ENCODE measurements at regions not wholly inside any gene's neighbourhood (a gene's known extent, or its start where the extent isn't known, plus 50 kb on each side); places are given as distances from the start of the nearest gene placed in this dataset.

DNA sequence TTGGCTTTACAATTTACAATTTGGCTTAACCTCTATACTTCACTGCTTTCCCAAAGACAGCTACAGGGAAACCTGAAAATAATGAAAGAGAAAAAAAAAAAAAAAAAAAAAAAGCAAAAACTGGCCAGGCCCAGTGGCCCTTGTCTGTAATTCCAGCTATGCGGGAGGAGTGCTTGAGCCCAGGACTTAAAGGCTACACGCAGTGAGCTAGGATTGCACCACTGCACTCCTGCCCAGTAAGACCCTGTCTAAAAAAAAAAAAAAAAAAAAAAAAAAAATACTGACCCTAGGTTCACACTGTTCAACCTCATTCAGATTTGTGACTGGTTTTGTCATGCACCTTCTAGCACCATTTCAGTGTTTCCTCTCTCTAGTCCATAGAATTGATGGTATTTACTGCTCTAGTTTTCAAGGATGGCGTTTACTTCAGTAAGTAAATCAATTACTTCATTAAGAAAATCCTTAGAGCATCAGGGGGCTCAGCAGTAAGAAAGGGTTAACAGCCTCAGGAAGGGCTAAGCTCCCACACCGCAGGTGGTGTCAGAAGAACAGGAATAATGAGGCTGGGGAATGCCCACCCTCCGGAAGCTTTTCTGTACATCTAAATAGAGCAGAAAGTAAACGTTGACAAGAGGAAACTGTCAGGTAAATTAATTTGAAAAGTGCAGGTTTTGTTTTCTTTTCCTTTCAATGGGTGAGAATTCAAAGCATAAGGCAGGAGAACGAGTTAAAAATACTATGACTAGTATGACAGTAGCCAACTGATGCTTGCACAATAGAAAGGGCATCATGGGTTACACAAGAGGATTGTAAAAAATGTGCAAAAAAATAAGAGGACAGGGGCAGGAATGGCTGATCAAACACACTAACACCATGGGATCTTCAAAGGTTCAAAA lies 115.0 kb upstream of the MDM1 start:
- Mint-ChIP-seq H3K4me1 (peaks cover 24 to 71% (median 43%) of the 10 kb centered on the region in 3 donors), H3K27me3 (no peaks in the 10 kb centered on the region), H3K36me3 (peaks cover 5 to 6% of the 10 kb centered on the region in 2 donors), H3K9me3 (peaks cover 5 to 13% (median 5%) of the 10 kb centered on the region in 7 donors), H3K27ac (peak overlapping the region in 3 of 6 donors; percentile 12 to 27 (median 18)), H3K4me3 (peak overlapping the region in 4 of 8 donors; percentile 9 to 68 (median 48))
- no peak for DNase-seq
- ATAC-seq (ENCODE audit: low read depth in 2 of 2): no peak

DNA sequence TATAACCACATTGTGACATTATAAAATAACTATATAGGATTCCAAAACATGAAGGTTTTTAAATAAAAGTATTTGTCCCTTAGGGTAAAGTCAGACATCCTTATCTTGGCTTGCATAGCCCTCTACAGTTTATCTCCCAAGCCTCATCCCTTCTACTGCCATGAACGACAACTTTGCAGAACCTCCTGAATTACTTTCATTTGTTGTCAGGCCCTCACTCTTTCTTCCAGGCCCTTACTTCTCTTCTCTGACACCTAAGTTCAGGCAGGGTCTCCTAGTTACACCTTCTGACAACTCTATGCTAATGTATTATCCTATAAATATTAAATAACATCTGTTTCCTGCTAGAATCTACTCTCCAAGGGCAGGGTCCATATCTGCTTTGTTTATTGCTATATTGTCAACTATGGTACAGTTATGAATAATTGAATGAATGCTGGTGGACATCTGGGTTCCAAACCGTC lies 115.7 kb upstream of the MDM1 start:
- Mint-ChIP-seq H3K4me3 (peak overlapping the region in 2 of 8 donors; percentile 68 to 77), H3K27me3 (no peaks in the 10 kb centered on the region), H3K9me3 (peaks cover 5 to 13% (median 5%) of the 10 kb centered on the region in 7 donors), H3K27ac (peak overlapping the region in 4 of 6 donors; percentile 12 to 70 (median 54)), H3K36me3 (peaks cover 5 to 6% of the 10 kb centered on the region in 2 donors), H3K4me1 (peaks cover 27 to 78% (median 49%) of the 10 kb centered on the region in 3 donors)
- DNase-seq: no peak
- ATAC-seq (ENCODE audit: low read depth in 2 of 2): no peak

DNA sequence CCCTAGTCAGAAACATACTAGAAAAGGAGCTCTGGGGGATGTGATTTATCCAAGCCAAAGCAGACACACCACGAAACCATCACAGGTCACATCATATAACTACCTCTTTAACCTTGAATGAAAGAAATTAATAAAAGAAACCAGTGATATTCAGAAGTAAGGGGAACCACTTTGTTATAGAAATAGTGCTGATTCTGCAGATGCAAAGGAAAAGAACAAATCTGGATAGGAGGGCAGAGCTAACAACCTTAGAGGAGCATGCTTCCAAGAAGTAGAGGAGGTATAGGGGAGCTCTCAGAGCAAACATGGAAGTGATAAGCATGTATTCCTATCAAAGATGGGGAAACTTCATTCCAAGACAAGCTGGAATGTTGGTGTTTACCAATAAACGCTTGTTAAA lies 117.0 kb upstream of the MDM1 start:
- no peak for ATAC-seq (ENCODE audit: low read depth in 2 of 2)
- peaks cover 31 to 84% (median 56%) of the 10 kb centered on the region in 3 donors for H3K4me1 Mint-ChIP-seq
- H3K4me3 Mint-ChIP-seq: peak overlapping the region in 2 of 8 donors; percentile 21 to 37
- no peak for DNase-seq
- H3K36me3 Mint-ChIP-seq: no peaks in the 10 kb centered on the region
- peaks cover 0 to 3% (median 0%) of the 10 kb centered on the region in 7 donors for H3K9me3 Mint-ChIP-seq
- H3K27me3 Mint-ChIP-seq: no peaks in the 10 kb centered on the region
- H3K27ac Mint-ChIP-seq: peak overlapping the region in 3 of 6 donors; percentile 4 to 89 (median 35)

DNA sequence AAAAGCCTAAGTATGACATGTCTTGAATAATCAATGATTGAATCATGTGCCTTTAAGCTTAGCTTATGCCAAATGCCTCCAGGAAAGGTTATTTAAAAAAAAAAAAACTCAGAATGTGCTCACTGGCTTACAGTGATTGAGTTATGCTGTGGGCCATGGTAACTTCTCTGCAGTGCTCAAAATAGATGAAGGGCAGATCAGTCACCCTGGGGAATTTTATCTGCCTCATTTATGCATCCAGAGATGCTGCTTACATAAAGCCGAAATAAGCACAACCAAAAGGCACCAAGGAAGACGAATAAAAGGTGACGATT lies 118.7 kb upstream of the MDM1 start:
- H3K36me3 Mint-ChIP-seq: no peaks in the 10 kb centered on the region
- peak overlapping the region; percentile 48 to 95 (median 82) for H3K4me3 Mint-ChIP-seq
- peaks cover 0 to 5% (median 0%) of the 10 kb centered on the region in 7 donors for H3K9me3 Mint-ChIP-seq
- ATAC-seq (ENCODE audit: low read depth in 2 of 2): peak; percentile 27 to 39
- H3K27ac Mint-ChIP-seq: peak overlapping the region in 5 of 6 donors; percentile 44 to 93 (median 88)
- H3K27me3 Mint-ChIP-seq: no peaks in the 10 kb centered on the region
- peaks cover 44 to 97% (median 72%) of the 10 kb centered on the region in 3 donors for H3K4me1 Mint-ChIP-seq
- no peak for DNase-seq

DNA sequence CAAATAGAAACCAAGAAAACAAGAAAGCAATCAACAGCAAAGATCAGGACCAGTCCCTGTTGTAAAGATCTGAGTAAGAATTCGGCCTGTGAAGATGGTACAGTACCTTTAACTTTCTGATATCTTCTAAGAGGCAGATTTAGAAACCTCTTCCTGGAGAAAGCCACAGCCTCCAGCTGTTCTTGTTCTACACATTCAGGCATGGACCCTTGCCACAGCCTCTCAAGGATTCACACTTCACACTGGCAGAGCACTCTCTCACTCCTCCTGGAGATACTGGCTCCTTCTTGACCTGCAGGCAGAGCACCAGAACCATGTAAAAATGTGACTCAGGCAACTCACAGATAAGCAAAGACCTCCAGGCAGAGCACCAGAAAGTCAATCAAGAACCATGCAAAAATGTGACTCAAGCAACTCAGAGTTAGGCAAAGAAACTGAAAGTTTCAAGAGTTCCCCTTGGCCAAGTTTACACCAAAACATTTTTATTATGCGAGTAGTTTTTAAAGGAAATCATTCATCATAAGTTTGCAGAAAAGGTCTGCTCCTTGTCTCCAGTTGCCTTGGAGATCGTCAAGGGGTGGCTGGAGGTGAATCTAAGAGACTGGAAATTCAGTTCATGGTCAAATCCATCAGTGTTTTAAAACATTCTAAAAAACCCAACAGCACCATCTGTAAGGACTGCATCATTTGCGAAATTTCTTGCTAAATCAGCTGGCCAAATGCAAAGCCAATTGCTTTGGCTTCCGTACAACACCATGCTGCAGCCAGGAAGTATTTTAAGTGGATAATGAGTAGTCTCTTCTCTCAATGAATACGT lies 119.3 kb upstream of the MDM1 start:
- peaks cover 49 to 97% (median 77%) of the 10 kb centered on the region in 3 donors for H3K4me1 Mint-ChIP-seq
- H3K4me3 Mint-ChIP-seq: peak overlapping the region; percentile 25 to 95 (median 82)
- DNase-seq (peak; percentile 26), ATAC-seq (ENCODE audit: low read depth in 2 of 2) (peak; percentile 52 to 64)
- H3K9me3 Mint-ChIP-seq: peaks cover 0 to 10% (median 2%) of the 10 kb centered on the region in 7 donors
- H3K36me3 Mint-ChIP-seq: no peaks in the 10 kb centered on the region
- peak overlapping the region; percentile 22 to 93 (median 82) for H3K27ac Mint-ChIP-seq
- H3K27me3 Mint-ChIP-seq: no peaks in the 10 kb centered on the region

DNA sequence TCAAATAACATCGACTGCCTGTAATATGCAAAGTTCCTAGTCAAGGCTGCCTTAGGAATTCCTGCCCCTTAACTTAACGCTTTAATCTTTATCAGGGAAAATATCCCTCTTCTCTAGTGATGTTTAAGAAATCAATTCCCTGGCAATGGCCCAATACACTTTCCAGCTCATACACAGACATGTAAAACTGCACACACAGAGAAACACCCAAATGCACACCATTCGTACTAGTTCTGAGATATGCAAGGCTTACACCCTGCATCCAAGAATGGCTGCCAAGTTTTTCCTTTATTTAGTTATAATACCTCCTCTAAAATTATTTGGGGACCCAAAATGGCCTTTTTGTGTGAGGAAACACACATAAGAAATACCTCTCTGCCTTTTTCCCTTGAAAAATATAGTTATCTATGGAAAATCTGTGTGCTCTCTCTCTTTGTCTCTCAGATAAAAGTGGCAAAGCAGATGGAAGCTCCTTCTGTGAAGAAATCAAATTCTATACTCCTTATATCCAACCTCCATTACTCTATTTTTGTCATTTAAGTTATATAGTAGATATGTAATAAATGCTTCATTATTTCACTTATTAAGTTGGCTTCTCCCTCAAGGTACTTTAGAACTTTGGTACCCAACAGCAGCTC lies 120.0 kb upstream of the MDM1 start:
- ATAC-seq (ENCODE audit: low read depth in 2 of 2) (no peak), DNase-seq (no peak)
- Mint-ChIP-seq H3K4me1 (peaks cover 46 to 95% (median 74%) of the 10 kb centered on the region in 3 donors), H3K9me3 (peaks cover 0 to 10% (median 2%) of the 10 kb centered on the region in 7 donors), H3K27me3 (no peaks in the 10 kb centered on the region), H3K36me3 (no peaks in the 10 kb centered on the region), H3K4me3 (peak overlapping the region in 5 of 8 donors; percentile 8 to 95 (median 41)), H3K27ac (peak overlapping the region in 3 of 6 donors; percentile 22 to 93 (median 38))

DNA sequence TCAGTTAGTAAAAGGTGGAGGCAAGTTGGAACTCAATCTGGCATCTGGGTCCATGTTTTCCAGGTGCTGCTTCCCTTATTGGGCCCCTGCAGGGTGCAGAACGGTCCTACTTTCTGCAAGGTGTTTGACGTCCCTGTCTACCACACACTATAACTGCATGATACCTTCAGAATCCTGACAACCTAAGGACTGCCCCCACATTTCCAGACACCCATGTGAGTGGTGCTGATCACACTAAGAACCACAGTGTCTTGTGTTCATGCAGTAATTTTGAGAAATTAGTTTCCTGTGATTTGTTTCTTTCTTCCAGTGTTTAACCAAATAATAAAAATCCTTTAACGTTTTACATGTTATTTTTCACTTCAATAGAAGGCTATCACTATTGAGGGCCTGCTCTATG lies 121.1 kb upstream of the MDM1 start:
- ATAC-seq (ENCODE audit: low read depth in 2 of 2) (no peak), DNase-seq (no peak)
- H3K4me1 Mint-ChIP-seq: peaks cover 44 to 84% (median 69%) of the 10 kb centered on the region in 3 donors
- H3K9me3 Mint-ChIP-seq: peaks cover 0 to 10% (median 2%) of the 10 kb centered on the region in 7 donors
- H3K27me3 Mint-ChIP-seq: no peaks in the 10 kb centered on the region
- peak overlapping the region in 3 of 6 donors; percentile 3 to 57 (median 45) for H3K27ac Mint-ChIP-seq
- no peaks in the 10 kb centered on the region for H3K36me3 Mint-ChIP-seq
- H3K4me3 Mint-ChIP-seq: no peak overlapping the region

DNA sequence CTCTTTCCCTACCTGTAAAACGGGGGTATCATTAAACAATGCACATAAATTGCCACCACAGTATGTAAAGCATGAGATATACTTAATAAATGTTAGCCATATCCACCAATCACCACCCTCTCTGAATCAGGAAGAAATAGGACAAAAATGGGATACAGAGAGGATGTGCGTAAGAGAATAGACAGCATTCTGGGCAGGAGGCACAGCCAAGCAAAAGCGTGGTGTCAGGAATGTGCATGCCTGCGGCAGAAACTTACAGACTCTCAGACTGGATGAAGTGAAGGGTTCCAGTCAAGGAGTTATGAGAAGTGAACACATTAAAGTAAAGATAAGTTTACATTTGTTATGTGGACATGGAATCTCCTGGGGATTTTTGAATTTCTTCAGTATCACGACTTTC lies 121.7 kb upstream of the MDM1 start:
- H3K27me3 Mint-ChIP-seq: no peaks in the 10 kb centered on the region
- H3K4me3 Mint-ChIP-seq: peak overlapping the region in 3 of 8 donors; percentile 4 to 56 (median 48)
- peak overlapping the region in 3 of 6 donors; percentile 3 to 77 (median 45) for H3K27ac Mint-ChIP-seq
- H3K36me3 Mint-ChIP-seq: no peaks in the 10 kb centered on the region
- peaks cover 44 to 78% (median 69%) of the 10 kb centered on the region in 3 donors for H3K4me1 Mint-ChIP-seq
- ATAC-seq (ENCODE audit: low read depth in 2 of 2) (no peak), DNase-seq (no peak)
- H3K9me3 Mint-ChIP-seq: peaks cover 0 to 10% (median 2%) of the 10 kb centered on the region in 7 donors

DNA sequence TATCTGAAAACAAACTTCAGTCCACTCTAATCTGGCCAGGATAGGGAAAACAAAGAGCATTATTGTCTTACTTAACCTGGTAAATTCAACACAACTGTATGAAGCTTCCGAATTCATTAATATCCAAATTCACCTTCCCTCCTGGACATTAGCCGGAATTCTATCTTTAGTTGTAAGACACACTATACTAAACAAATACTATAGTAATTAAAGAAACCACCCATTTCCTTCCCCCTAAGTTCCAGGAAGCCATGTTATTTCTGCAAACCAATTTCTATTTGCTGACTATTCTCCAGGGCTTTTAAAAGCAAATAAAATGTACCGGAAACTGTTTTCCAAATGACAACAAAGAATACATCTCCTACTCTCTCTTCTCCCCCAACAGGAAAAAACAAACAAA lies 122.7 kb upstream of the MDM1 start:
- no peak for ATAC-seq (ENCODE audit: low read depth in 2 of 2)
- H3K4me1 Mint-ChIP-seq: peaks cover 40 to 68% (median 61%) of the 10 kb centered on the region in 3 donors
- H3K36me3 Mint-ChIP-seq: no peaks in the 10 kb centered on the region
- H3K9me3 Mint-ChIP-seq: peaks cover 0 to 10% (median 2%) of the 10 kb centered on the region in 7 donors
- H3K27ac Mint-ChIP-seq: peak overlapping the region in 1 of 6 donors; percentile 17
- H3K4me3 Mint-ChIP-seq: peak overlapping the region in 7 of 8 donors; percentile 13 to 71 (median 37)
- DNase-seq: no peak
- H3K27me3 Mint-ChIP-seq: no peaks in the 10 kb centered on the region

DNA sequence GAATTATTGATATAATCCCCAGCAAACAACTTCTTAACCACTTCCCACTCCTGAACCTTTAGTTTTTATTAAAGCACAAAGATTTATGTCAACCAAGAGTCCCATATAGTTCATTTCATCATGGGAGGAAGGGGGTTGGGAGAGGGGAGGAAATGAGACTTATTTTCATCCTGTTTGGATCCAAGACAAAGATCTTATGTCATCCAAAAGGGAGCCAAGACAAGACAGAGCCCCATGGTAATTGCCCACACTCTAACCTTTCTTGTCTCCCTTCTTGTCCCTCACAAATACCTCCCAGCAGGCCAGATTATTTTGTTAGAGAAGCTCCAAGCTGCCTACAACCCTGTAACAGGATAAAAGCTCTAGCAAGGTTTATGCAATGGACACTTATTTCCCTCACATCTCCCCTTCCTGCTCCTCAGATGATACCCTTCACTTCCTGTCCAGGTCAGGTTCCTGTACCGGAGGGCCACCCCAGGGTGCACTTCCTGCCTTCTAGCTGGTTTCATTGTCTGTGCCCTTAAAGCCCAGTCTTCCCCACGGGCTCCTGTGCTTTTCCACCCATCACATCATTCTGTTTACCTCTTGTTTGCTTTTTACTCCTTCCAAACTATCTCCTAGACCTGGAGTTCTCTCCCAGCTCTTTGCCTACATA lies 123.7 kb upstream of the MDM1 start:
- Mint-ChIP-seq H3K4me1 (peaks cover 36 to 59% (median 54%) of the 10 kb centered on the region in 3 donors), H3K9me3 (peaks cover 0 to 10% (median 2%) of the 10 kb centered on the region in 7 donors), H3K27ac (peak overlapping the region; percentile 1 to 96 (median 70)), H3K27me3 (no peaks in the 10 kb centered on the region), H3K4me3 (peak overlapping the region in 7 of 8 donors; percentile 15 to 77 (median 51)), H3K36me3 (no peaks in the 10 kb centered on the region)
- DNase-seq (no peak), ATAC-seq (ENCODE audit: low read depth in 2 of 2) (no peak)

DNA sequence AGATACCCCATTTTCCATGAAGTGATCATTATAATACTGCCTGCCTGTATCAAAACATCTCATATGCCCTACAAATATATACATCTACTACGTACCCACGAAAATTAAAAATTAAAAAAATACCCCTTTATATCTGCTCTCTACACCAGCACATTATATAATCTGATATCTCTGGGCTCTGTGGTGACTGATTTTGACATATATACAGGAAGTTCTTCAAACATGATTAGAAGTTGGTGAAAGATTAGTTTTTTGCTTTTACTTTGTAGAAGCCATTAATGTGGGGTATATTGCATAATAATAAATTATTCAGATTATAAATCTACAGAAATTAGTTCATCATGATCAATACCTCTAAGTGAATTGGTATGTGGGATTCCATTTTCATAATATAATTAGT lies 126.7 kb upstream of the MDM1 start:
- Mint-ChIP-seq H3K27ac (no peak overlapping the region), H3K36me3 (no peaks in the 10 kb centered on the region), H3K9me3 (peaks cover 0 to 10% (median 2%) of the 10 kb centered on the region in 7 donors), H3K4me1 (peaks cover 19 to 31% (median 29%) of the 10 kb centered on the region in 3 donors), H3K27me3 (no peaks in the 10 kb centered on the region), H3K4me3 (peak overlapping the region in 1 of 8 donors; percentile 1)
- ATAC-seq (ENCODE audit: low read depth in 2 of 2): no peak
- no peak for DNase-seq

DNA sequence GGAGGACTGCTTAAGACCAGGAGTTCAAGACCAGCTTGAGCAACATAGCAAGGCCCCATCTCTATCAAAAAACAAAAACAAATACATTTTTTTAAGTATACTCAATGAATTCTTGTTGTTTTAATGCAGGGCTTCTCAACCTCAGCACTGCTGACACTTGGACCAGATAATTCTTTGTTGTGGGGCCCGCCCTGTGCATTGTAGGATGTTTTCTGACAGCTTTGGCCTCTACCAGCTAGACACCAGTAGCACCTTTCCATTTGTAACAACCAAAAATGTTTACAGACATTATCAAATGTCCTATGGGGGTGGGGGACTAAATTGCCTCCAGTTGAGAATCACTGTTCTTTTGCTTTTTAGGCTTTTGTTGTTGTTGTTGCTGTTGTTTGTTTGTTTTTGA lies 128.1 kb upstream of the MDM1 start:
- no peak for DNase-seq
- Mint-ChIP-seq H3K27ac (no peak overlapping the region), H3K9me3 (peaks cover 0 to 8% (median 2%) of the 10 kb centered on the region in 7 donors), H3K36me3 (no peaks in the 10 kb centered on the region), H3K27me3 (no peaks in the 10 kb centered on the region), H3K4me1 (peaks cover 10 to 18% (median 15%) of the 10 kb centered on the region in 3 donors), H3K4me3 (no peak overlapping the region)
- ATAC-seq (ENCODE audit: low read depth in 2 of 2): no peak
